GM21825 (cell line): ENCODE measurements at regions not wholly inside any gene's neighbourhood (a gene's known extent, or its start where the extent isn't known, plus 50 kb on each side); places are given as distances from the start of the nearest gene placed in this dataset.
"Not testable (repeated sequence)": the region's sequence is repeated elsewhere in the genome, so short reads cannot be mapped to it uniquely, and the experiment has no call there.

Source experiments
- ATAC-seq: cut with Tn5 transposase; IDR thresholded peaks from one replicate; pipeline ENCODE4 v1.9.1; 2021; ENCODE audit warnings: mild to moderate bottlenecking, moderate library complexity; ENCODE audit not compliant: unreplicated experiment

- ATAC-seq, result not testable (repeated sequence)
Measured at GRCh38 chr7:131158244-131158636, 169.4 kb upstream of the MKLN1 start.

- no peak for ATAC-seq
Measured at GRCh38 chr7:131159961-131160361, 167.7 kb upstream of the MKLN1 start.

- no peak for ATAC-seq
Measured at GRCh38 chr7:131161103-131161502, 166.6 kb upstream of the MKLN1 start.

DNA sequence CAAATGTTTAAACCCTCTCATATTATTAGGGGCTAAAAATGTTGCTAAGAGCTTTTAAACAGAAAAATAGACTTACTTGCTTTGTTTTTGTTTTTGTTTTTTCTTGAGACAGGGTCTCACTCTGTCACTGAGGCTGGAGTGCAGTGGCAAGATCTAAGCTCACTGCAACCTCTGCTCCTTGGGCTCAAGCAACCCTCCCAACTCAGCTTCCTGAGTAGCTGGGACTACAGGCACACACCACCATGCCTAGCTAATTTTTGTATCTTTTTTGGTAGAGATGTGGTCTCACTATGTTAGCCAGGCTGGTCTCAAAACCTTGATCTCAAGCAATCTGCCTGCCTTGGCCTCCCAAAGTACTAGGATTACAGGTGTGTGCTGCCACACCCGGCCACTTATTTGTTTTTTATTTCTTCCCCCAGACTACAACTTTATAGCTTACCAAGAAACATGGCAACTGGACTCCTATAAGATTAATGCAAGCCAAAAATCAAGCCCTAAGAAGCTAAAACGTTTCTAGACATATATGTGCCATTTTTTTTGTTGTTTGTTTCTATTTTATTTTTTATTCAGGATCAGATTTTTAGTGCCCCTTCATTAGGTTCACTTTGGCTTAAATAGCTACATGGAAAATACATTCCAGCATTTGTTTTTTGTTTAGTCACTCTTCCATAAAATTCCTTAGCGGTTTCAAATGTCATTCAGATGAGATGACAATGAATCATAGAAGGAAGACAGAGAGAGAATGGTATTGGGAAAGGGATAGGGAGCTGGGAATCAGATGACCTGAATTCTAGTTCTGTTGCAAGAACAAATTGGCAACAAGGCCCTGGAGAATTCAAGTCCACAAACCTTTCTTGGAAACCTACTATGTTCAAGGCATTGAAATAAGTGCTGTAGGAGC is 163.4 kb upstream of the MKLN1 start:
- no peak for ATAC-seq

DNA sequence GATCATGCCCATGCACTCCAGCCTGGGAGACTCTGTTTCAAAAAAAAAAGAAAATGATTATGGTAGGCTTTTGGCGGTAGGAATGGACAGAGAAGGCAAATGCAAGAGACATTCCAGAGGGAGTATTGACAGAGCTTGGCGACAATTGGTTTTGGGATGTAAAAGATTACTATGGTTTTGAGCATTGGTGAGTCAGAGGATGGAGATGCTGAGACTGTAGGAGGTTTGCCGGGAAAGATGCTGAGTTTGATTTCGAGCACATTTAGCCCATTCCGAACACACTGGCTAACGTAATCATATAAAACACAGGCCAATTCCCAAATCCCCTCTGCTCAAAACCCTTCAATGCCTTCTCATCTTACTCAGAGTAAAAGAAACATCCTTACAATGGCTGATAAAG is 161.6 kb upstream of the MKLN1 start:
- no peak for ATAC-seq

GRCh38 chr7:131170440-131171271 is 157.0 kb upstream of the MKLN1 start:
- ATAC-seq, result no peak

GRCh38 chr7:131173145-131173890 is 154.4 kb upstream of the MKLN1 start:
- no peak for ATAC-seq

- no peak for ATAC-seq
Measured at GRCh38 chr7:131174391-131174790, 153.3 kb upstream of the MKLN1 start.

DNA sequence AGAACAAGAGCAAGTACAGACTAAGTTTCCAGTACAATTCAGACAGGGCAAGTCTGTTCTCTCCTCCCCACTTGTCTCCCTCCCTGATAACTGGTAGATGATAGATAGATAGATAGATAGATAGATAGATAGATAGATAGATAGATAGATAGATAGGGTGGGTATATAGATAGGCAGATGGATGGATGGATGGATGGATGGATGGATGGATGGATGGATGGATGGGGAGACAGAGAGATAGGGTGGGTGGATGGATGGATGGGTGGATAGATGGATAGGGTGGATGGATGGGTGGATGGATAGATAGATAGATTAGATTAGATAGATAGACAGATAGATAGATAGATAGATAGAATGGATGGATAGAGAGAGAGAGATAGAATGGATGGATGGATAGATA is 152.8 kb upstream of the MKLN1 start:
- no peak for ATAC-seq

- ATAC-seq, result no peak
Measured at GRCh38 chr7:131182446-131183058, 145.1 kb upstream of the MKLN1 start.

DNA sequence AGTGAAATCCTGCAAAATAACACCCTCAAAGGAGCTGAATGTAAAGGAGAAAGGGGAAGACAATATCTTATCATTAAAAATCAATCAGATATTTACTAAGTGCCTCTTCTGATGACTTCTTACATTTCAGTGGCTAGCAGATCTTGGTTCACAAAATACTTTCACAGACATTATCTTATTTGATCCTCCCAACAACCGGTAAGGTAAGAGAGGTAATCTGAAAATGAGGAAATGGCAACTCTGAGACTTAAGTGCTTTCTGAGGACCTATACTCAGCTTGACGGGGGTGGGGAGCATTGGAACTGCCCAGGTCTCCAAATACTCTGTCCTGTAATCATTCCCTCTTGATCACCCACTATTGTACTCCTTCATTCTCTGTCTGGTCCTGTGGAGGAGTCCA is 144.6 kb upstream of the MKLN1 start:
- no peak for ATAC-seq

- no peak for ATAC-seq
Measured at GRCh38 chr7:131183611-131184119, 144.0 kb upstream of the MKLN1 start.

DNA sequence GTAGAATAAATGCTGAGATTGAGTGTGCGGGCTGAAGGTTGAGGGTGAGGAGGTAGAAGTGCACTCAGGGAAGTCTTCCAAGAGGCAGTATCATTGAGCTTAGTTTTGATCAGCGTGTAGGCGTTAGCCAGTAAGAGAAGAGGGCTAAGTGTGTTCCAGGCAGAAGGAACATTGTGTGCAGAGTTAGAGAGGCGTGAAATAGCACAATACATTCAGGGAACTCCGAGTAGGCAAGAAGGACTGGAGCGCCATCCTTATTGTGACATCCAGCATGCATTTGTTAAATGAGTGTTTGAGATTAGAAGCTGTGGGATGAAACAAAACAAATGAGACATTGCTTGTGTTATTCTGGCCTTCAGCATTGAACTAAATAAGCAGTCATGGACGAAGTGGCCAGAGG is 140.9 kb upstream of the MKLN1 start:
- ATAC-seq, result no peak

GRCh38 chr7:131188367-131189339 is 139.0 kb upstream of the MKLN1 start:
- peak; percentile 71 for ATAC-seq

- no peak for ATAC-seq
Measured at GRCh38 chr7:131189488-131189887, 138.2 kb upstream of the MKLN1 start.

GRCh38 chr7:131190146-131190545 is 137.5 kb upstream of the MKLN1 start:
- ATAC-seq, result no peak

- ATAC-seq, result no peak
Measured at GRCh38 chr7:131190581-131190980, 137.1 kb upstream of the MKLN1 start.

GRCh38 chr7:131194070-131194865 is 133.4 kb upstream of the MKLN1 start:
- ATAC-seq, result no peak

DNA sequence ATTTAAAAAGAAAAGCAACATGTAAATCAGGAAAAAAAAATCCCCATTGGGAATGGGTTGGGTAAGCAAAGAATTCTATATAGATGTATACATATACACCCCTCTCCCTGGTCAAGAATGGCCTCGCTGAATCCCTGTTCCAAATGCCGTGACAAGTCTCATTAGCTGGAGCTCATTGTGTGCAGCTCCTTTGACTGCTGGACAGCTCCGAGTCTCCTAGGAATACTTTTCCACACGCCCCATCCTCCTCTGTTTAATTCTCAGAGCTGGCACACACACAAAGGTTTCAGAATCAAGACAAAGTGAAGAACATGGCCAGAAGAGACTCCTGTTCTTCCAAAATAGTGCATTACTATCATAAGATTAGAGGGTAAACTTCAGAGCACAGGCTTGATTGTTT is 130.9 kb upstream of the MKLN1 start:
- no peak for ATAC-seq
